BLaER1 treated with 17β-estradiol and CSF1 and Interleukin-3, amounts not matched to agents 10 nM and 100 nM (cell line): ENCODE measurements at regions not wholly inside any gene's neighbourhood (a gene's known extent, or its start where the extent isn't known, plus 50 kb on each side); places are given as distances from the start of the nearest gene placed in this dataset.

ENCODE experiments used
- H3K27ac ChIP-seq, 11 experiments: shearing (Covaris generic); formaldehyde crosslinking; 2 replicates each; pipeline ENCODE4 v1.8.1; 2022
- H3K27me3 ChIP-seq, 11 experiments: shearing (Covaris generic); formaldehyde crosslinking; 2 replicates each; pipeline ENCODE4 v1.8.1; 2022
- H3K36me3 ChIP-seq, 11 experiments: shearing (Covaris generic); formaldehyde crosslinking; 2 replicates each; pipeline ENCODE4 v1.8.1; 2022
- H3K4me1 ChIP-seq, 10 experiments: shearing (Covaris generic); formaldehyde crosslinking; 2 replicates each; pipeline ENCODE4 v1.8.1; 2022
- H3K4me2 ChIP-seq, 11 experiments: shearing (Covaris generic); formaldehyde crosslinking; 2 replicates each; pipeline ENCODE4 v1.8.1; 2022
- H3K4me3 ChIP-seq, 10 experiments: shearing (Covaris generic); formaldehyde crosslinking; 2 replicates each; pipeline ENCODE4 v1.8.1; 2022
- H3K9ac ChIP-seq, 11 experiments: shearing (Covaris generic); formaldehyde crosslinking; 2 replicates each; pipeline ENCODE4 v1.8.1; 2022
- H3K9me3 ChIP-seq, 11 experiments: shearing (Covaris generic); formaldehyde crosslinking; replicated peaks in 1 of 11; 2 replicates each; pipeline ENCODE4 v1.8.1; 2022
- H4K20me1 ChIP-seq, 11 experiments: shearing (Covaris generic); formaldehyde crosslinking; 2 replicates each; pipeline ENCODE4 v1.8.1; 2022
- Cebpa-rat ChIP-seq, 11 experiments: shearing (Covaris generic); IDR thresholded peaks; 2 replicates each; pipeline ENCODE4 v1.8.1; 2022

DNA sequence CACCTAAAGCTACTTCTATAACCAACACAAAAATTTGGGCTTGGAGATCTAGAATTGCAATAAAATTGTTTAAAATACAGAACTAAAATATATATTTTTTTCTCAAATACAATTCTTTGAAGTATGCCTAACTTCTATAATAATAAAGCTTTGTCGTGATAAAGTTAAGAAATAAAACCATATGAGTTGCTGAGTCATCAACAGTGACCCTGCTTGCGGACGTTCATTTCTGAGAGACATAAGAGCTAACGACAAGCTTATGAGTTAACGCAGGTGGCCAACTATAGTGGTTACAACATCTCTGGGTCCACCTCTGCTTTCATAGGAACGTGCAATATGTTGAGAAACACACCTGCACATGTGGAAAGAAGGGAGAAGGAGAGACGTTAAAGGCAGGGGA lies 407.1 kb upstream of the SLC14A2 start:
- no peaks in the 10 kb centered on the region for H3K9me3 ChIP-seq
- H3K9ac ChIP-seq = no peak overlapping the region
- no peak for TF ChIP-seq Cebpa-rat (IDR thresholded peaks at IDR 0.05)
- no peaks in the 10 kb centered on the region for H3K27me3 ChIP-seq
- H3K27ac ChIP-seq = no peak overlapping the region
- H3K4me3 ChIP-seq = no peak overlapping the region
- H3K4me2 ChIP-seq = no peak overlapping the region
- H3K36me3 ChIP-seq = no peaks in the 10 kb centered on the region
- no peaks in the 10 kb centered on the region for H4K20me1 ChIP-seq
- 0 out of 20 replicates have a peak, but pooled peaks cover 0 to 4% (median 0%) of the 10 kb centered on the region in 10 experiments for H3K4me1 ChIP-seq

GRCh38 chr18:45212181-45213039 lies 402.9 kb upstream of the SLC14A2 start:
- Histone ChIP-seq H3K27ac (no peak overlapping the region), H3K36me3 (no peaks in the 10 kb centered on the region), H3K4me1 (peaks cover 0 to 11% (median 6%) of the 10 kb centered on the region in 10 experiments; a peak in 7 of 20 replicates), H3K9ac (no peak overlapping the region), H3K9me3 (no peaks in the 10 kb centered on the region), H3K4me3 (no peak overlapping the region), H4K20me1 (no peaks in the 10 kb centered on the region), H3K4me2 (no peak overlapping the region), H3K27me3 (no peaks in the 10 kb centered on the region)
- no peak for TF ChIP-seq Cebpa-rat (IDR thresholded peaks at IDR 0.05)

DNA sequence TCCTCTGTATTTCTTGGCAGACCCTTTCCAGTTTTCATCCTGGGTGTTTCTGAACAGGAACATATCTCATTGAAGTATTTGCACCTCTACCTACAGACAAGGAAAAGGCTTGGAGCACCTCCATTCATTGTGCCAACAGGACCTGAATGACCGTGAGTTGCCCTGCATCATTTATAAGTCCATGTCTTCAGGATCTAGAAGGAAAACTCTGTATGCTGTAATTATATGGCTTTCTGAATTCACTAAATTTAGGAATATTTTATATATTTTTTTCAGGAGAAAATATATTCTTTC lies 402.3 kb upstream of the SLC14A2 start:
- TF ChIP-seq Cebpa-rat (IDR thresholded peaks at IDR 0.05) = no peak
- H3K4me1 ChIP-seq = peaks cover 0 to 11% (median 7%) of the 10 kb centered on the region in 10 experiments; a peak in 7 of 20 replicates
- H3K4me3 ChIP-seq = no peak overlapping the region
- no peak overlapping the region for H3K4me2 ChIP-seq
- no peaks in the 10 kb centered on the region for H3K27me3 ChIP-seq
- H3K27ac ChIP-seq = no peak overlapping the region
- no peaks in the 10 kb centered on the region for H3K36me3 ChIP-seq
- H3K9ac ChIP-seq = no peak overlapping the region
- no peaks in the 10 kb centered on the region for H4K20me1 ChIP-seq
- H3K9me3 ChIP-seq = no peaks in the 10 kb centered on the region; a peak in 1 of 22 replicates

GRCh38 chr18:45218436-45218835 lies 396.8 kb upstream of the SLC14A2 start:
- Histone ChIP-seq H3K27me3 (no peaks in the 10 kb centered on the region), H4K20me1 (no peaks in the 10 kb centered on the region), H3K36me3 (no peaks in the 10 kb centered on the region), H3K4me3 (no peak overlapping the region), H3K9ac (no peak overlapping the region), H3K4me1 (peaks cover 0 to 20% (median 12%) of the 10 kb centered on the region in 10 experiments; a peak in 10 of 20 replicates), H3K27ac (no peak overlapping the region), H3K4me2 (peak overlapping the region in 6 of 11 experiments; percentile 0 to 26 (median 5); a peak in 3 of 22 replicates), H3K9me3 (peaks cover 0 to 4% (median 0%) of the 10 kb centered on the region in 11 experiments; a peak in 1 of 22 replicates)
- no peak for TF ChIP-seq Cebpa-rat (IDR thresholded peaks at IDR 0.05)

DNA sequence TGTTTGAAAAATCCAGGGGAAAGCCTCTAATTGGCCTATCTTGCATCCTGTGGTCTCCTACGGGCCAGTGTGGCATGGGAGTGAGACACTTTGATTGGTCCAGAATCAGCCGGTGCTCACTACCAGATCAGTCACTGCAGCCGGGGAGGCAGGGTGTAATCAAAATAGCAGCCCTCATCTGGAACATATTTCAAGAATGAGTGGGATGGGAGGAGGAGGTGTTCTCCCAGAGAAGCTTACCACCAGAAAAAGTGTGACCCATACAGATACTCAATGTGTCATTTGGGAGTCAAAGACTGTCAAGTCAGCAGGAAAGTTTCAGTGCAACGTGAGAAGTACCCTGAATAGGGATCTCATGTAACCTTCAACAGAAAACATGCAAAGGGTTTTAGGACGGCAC lies 393.9 kb upstream of the SLC14A2 start:
- H3K9ac ChIP-seq = no peak overlapping the region
- no peak overlapping the region for H3K27ac ChIP-seq
- H3K4me1 ChIP-seq = peaks cover 0 to 14% (median 5%) of the 10 kb centered on the region in 10 experiments; a peak in 9 of 20 replicates
- no peaks in the 10 kb centered on the region for H3K27me3 ChIP-seq
- no peaks in the 10 kb centered on the region for H4K20me1 ChIP-seq
- H3K4me2 ChIP-seq = no peak overlapping the region
- peaks cover 0 to 6% (median 0%) of the 10 kb centered on the region in 11 experiments; a peak in 1 of 22 replicates for H3K9me3 ChIP-seq
- no peak overlapping the region for H3K4me3 ChIP-seq
- no peak for TF ChIP-seq Cebpa-rat (IDR thresholded peaks at IDR 0.05)
- H3K36me3 ChIP-seq = no peaks in the 10 kb centered on the region

- no peaks in the 10 kb centered on the region for H3K27me3 ChIP-seq
- TF ChIP-seq Cebpa-rat (IDR thresholded peaks at IDR 0.05) = no peak
- H3K27ac ChIP-seq = no peak overlapping the region
- peaks cover 0 to 7% (median 0%) of the 10 kb centered on the region in 11 experiments; a peak in 1 of 22 replicates for H3K9me3 ChIP-seq
- no peaks in the 10 kb centered on the region for H3K36me3 ChIP-seq
- H3K4me2 ChIP-seq = no peak overlapping the region
- H3K4me3 ChIP-seq = no peak overlapping the region
- H3K9ac ChIP-seq = no peak overlapping the region
- no peaks in the 10 kb centered on the region for H4K20me1 ChIP-seq
- peaks cover 0 to 14% (median 5%) of the 10 kb centered on the region in 10 experiments; a peak in 9 of 20 replicates for H3K4me1 ChIP-seq
Observed at GRCh38 chr18:45222180-45222579, 393.1 kb upstream of the SLC14A2 start.

DNA sequence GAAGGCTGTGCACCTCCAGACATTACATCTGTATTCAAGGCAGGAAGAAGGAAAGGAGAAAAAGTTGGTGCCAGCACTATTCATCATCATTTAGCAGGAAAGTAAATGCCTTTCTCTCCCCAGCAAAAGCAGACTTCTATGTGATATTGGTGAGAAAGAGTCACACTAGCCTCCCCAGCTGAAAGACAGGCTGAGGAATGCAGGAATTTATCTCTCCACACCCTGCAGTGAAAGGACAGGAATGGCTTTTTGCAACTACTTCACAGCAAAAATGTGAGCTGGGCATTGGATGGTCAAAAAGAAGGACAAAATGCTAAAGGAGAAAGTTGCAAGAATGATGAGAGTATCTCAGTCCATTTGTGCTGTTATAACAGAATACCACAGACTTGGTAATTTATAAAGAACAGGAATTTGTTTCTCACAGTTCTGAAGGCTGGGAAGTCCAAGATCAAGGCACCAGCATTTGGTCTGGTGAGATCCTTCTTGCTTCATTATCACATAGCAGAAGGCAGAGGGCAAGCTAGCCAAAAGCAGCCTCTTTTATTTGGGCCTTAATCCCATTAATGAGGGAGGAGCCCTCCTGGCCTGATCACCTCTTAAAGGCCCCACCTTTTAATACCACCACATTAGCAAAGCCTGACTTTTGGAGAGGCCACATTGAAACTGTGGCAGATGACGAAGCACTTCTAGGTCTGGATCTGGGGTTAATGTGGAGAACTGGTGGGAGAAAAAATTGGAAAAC lies 388.1 kb upstream of the SLC14A2 start:
- H3K4me1 ChIP-seq = peaks cover 0 to 11% (median 0%) of the 10 kb centered on the region in 10 experiments; a peak in 6 of 20 replicates
- no peak overlapping the region for H3K4me2 ChIP-seq
- H3K9me3 ChIP-seq = 0 out of 22 replicates have a peak, but pooled peaks cover 0 to 6% (median 0%) of the 10 kb centered on the region in 11 experiments
- H3K4me3 ChIP-seq = no peak overlapping the region
- H3K27ac ChIP-seq = no peak overlapping the region
- TF ChIP-seq Cebpa-rat (IDR thresholded peaks at IDR 0.05) = no peak
- no peaks in the 10 kb centered on the region for H3K36me3 ChIP-seq
- H4K20me1 ChIP-seq = no peaks in the 10 kb centered on the region
- no peak overlapping the region for H3K9ac ChIP-seq
- no peaks in the 10 kb centered on the region for H3K27me3 ChIP-seq

DNA sequence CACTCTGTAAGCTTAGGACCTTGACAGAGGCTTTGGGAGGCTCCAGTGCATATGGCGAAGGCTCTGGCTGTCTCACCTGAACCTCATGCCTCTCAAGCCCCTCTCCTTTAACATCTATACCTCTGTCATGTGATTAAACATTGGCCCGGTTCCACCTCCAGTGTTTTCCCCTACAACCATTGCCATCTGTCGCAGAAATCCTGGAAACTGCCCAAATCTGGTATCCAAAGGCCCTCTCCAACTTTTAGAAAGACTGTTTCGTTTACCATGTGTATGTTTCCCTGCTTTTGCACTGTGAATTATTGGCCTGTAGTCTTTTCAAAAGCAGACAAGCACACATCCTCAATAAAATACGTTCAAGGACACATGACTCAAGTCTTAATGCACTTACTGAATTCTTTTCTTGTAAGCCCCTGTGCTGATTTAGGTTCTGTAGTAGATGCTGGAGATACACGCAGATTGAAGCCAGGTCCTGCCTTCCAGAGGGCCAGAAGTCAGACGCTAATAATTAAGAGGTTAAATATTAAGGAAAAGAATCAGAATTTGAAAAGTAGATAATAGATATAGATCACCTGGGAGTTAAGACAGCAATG lies 386.4 kb upstream of the SLC14A2 start:
- no peak for TF ChIP-seq Cebpa-rat (IDR thresholded peaks at IDR 0.05)
- H3K9ac ChIP-seq = no peak overlapping the region
- no peak overlapping the region for H3K4me2 ChIP-seq

GRCh38 chr18:45231617-45232016 lies 383.7 kb upstream of the SLC14A2 start:
- no peaks in the 10 kb centered on the region for H3K36me3 ChIP-seq
- no peak for TF ChIP-seq Cebpa-rat (IDR thresholded peaks at IDR 0.05)
- H3K27ac ChIP-seq = peak overlapping the region in 4 of 11 experiments; percentile 18 to 54 (median 40); a peak in 6 of 22 replicates
- no peak overlapping the region for H3K9ac ChIP-seq
- H3K4me3 ChIP-seq = no peak overlapping the region
- H3K4me2 ChIP-seq = peak overlapping the region in 4 of 11 experiments; percentile 5 to 57 (median 36); a peak in 6 of 22 replicates
- H4K20me1 ChIP-seq = no peaks in the 10 kb centered on the region
- H3K27me3 ChIP-seq = no peaks in the 10 kb centered on the region
- H3K9me3 ChIP-seq = 0 out of 22 replicates have a peak, but pooled peaks cover 0 to 6% (median 0%) of the 10 kb centered on the region in 11 experiments
- peaks cover 0 to 20% (median 0%) of the 10 kb centered on the region in 10 experiments; a peak in 8 of 20 replicates for H3K4me1 ChIP-seq

More for the DNA sequence above, 386.4 kb upstream of the SLC14A2 start:
- 0 out of 22 replicates have a peak, but pooled peaks cover 0 to 6% (median 0%) of the 10 kb centered on the region in 11 experiments for H3K9me3 ChIP-seq
- no peaks in the 10 kb centered on the region for H3K27me3 ChIP-seq
- no peaks in the 10 kb centered on the region for H3K36me3 ChIP-seq
- peaks cover 0 to 19% (median 0%) of the 10 kb centered on the region in 10 experiments; a peak in 6 of 20 replicates for H3K4me1 ChIP-seq
- no peak overlapping the region for H3K4me3 ChIP-seq
- no peak overlapping the region for H3K27ac ChIP-seq
- H4K20me1 ChIP-seq = no peaks in the 10 kb centered on the region
